Stimulated activated CD4-positive, alpha-beta T cell treated with anti-CD3 and anti-CD28 coated beads, TNF-alpha, amount 100 ng/mL, for 4 hours (primary cell): ENCODE measurements at regions not wholly inside any gene's neighbourhood (a gene's known extent, or its start where the extent isn't known, plus 50 kb on each side); places are given as distances from the start of the nearest gene placed in this dataset.
"Not testable (repeated sequence)": the region's sequence is repeated elsewhere in the genome, so short reads cannot be mapped to it uniquely, and the experiment has no call there.

Source experiments
- DNase-seq, 3 experiments: peaks; one replicate each; pipeline ENCODE4 v3.0.0-alpha.2; 2020; ENCODE audit warnings: low read depth in 3 of 3

DNA sequence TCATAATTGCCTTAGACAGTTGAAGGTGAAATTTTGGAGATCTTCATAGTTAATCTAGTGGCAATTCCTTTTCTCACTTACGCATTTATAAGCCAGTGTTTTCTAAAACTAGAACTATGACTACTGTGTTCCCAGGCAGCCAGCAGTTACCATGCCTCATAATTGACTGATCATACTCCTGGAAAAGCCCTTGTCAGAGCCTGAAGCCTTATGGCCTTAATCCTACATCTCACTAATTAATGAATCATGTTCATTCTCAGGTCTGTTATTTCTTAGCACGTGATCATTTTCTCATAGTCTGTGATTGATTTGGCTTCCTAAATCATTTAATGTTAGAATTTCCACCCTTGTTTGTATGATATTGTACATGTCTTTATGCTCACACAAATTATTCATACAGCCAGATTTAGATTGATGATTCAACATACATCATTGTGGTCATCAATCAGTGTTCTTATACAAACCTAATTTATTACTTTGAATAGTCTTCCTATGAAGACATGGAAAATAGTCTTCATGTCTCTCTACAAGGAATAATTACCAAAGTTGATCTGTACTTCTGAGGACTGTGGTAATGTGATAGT is 132.6 kb upstream of the ASCC3 start:
- no peak for DNase-seq

DNA sequence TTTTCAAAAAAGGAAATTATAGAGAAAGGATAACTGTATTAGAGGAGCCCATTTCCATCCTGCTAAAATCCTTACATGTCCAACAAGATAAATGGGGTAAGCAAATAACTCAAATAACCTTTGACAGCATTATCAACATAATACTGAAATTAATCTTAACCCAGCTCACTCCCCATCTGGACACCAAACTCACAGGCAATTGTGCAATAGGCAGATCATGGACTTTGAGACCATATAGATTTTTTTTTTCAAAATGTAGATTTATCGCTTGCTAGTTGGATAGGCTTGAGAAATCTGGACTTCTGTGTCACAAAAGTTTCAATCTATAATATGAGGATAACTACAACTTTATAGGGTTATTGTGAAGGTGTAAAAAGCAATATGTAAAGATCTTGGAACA is 134.4 kb upstream of the ASCC3 start:
- DNase-seq, result no peak

DNA sequence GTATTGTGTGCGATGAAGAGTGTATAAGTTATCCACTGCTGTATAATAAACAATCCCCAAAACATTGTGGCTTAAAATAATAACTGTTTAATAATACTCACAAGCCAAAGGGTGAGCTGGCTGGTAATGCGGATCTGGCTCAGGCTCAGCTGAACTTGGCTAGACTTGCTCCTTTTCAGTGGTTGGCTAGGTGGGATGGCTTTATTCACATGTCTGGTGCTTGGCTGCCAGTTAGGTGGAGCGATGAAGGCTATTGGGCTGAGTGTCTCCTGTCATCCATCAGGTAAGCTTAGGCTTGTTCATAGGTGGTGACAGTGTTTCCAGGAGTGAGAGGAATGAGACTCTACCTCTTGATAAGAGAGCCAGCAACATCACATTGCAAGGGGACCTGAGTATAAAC is 135.0 kb upstream of the ASCC3 start:
- DNase-seq, result no peak

DNA sequence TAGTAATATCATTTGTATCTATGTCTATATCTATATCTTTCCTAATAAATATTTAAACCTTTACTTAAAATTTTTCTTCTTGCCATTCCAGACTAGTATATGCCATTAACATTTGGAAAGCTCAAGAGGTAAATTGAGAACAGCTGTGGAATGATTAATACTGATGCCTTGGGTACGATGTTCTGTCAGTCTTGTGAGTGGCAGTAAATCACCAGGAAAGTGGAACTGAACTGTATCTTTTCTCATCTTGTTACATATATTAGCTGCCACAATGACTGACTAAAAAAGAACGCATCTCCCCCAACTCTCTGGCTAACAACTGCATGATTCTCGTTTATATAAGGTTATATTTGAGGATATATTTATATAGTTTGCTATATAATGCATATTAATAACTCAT is 137.0 kb upstream of the ASCC3 start:
- DNase-seq, result no peak

DNA sequence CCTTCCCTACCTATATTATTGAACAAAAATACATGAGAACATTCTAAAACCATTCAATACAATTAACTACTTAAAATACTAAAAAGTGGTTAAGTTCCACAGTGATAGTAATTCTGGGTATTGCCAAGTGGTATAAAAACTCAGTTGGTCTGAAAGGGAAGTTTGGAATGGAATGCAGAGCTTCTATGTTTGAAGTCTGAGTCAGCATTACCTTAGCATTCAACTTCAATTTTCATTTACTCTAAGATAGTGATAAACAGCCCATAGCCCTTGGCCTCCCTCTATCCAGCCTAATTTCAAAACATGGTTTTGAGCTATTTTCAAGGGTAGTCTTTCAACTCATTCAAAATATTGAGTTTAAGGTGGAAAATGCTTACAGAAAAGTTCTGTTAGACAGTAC is 140.4 kb upstream of the ASCC3 start:
- no peak for DNase-seq

DNA sequence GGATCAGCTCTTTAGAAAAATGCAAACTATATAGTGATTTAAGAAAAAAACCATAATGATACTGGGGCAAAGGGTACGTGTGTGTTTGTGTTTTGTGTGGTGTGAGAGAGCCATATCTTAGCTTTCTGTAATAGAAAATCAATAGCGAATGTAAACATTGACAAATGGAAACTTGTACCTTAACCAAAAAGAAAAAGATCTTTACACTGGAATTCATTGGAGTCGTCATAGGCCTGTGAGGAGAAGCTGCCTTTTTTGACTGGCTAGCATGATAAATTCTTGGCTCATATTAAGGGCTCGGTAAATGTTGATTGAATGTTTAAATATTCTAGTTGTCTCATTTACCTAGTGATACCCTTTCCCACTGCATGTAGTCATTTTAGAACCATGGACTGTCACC is 161.8 kb upstream of the ASCC3 start:
- DNase-seq, result no peak

DNA sequence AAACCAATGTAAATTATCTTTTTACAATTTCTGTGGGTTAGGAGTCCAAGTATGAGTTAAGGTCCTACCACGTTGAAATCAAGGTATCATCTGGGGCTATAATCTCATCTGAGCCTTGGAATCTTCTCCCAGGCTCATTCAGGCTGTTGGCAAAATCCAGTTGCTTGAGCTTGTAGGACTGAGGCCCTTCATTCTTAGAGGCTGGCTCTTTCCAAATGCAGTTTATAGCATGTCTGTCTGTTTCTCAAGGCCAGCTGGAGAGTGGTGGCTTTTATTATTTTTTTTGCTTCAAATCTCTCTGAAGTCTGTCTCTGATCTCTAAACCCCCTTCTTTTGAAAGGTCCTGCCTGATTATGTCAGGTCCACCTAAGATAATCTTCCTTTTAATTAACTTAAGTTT is 177.2 kb upstream of the ASCC3 start:
- DNase-seq, result no peak

DNA sequence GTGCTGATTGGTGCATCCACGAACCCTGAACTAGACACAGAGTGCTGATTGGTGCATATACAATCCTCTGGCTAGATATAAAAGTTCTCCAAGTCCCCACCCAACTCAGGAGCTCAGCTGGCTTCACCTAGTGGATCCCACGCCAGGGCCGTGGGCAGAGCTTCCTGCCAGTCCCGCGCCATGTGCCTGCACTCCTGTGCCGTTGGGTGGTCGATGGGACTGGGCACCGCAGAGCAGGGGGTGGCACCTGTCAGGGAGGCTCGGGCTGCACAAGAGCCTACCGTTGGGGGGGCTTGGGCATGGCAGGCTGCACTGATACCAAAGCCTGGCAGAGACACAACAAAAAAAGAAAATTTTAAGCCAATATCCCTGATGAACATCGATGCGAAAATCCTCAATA is 185.4 kb upstream of the ASCC3 start:
- DNase-seq, result no peak

DNA sequence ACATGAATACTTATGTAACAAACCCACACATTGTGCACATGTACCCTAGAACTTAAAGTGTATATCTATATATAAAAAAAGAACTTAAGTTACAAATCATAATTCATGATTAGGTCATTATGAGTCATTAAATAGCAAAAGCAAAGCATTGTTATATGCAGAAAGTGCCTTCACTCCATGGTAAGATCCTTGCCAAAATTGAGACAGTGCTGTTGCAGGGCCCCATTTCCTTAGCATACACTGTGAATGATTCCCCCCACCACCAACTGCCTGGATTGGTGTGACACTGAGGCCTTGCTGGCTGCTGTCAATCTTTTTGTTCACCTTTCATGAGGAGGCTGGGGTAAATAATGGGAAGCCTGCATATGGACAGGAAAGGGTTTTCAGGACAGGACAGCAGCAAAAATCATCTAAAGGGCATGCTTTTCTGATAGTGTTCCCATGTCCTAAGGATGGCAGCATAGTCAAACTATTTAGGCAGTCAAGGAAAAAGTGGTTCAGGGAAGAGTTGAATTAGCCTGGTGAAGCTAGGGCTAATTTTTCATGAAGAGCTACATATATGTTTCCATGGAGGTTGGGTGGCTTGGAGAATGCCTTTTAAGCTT is 188.2 kb upstream of the ASCC3 start:
- no peak for DNase-seq

DNA sequence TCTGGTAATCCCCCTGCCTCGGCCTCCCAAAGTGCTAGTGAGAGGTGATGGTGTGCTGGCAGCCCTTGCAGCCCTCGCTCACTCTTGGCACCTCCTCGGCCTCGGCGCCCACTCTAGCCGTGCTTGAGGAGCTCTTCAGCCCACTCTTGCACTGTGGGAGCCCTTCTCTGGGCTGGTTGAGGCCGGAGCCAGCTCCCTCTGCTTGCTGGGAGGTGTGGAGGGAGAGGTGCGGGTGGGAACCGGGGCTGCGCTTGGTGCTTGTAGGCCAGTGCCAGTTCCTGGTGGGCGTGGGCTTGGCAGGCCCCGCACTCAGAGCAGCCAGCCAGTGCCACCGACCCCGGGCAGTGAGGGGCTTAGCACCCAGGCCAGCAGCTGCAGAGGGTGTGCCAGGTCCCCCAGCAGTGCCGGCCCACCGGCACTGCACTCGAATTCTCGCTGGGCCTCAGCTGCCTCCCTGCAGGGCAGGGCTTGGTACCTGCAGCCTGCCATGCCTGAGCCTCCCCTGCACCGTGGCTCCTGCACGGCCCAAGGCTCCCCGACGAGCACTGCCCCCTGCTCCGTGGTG is 189.0 kb upstream of the ASCC3 start:
- no peak for DNase-seq

DNA sequence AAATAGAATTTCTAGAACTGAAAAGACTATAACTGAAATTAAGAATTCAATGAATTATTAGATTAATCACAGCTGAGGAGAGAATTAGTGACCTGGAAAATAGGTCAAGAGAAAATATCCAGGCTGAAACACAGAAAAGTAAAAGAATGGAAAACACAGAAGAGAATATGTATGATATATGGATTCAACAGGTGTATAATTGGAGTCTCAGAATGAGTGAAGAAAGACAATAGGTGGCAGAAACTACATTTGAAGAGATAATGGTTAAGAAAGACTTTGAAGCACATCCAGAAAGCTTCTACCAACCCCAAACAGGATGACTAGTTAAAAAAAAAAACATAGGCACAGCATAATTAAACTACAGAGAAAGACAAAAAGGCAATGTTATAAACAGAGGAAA is 196.2 kb upstream of the ASCC3 start:
- DNase-seq, result no peak

DNA sequence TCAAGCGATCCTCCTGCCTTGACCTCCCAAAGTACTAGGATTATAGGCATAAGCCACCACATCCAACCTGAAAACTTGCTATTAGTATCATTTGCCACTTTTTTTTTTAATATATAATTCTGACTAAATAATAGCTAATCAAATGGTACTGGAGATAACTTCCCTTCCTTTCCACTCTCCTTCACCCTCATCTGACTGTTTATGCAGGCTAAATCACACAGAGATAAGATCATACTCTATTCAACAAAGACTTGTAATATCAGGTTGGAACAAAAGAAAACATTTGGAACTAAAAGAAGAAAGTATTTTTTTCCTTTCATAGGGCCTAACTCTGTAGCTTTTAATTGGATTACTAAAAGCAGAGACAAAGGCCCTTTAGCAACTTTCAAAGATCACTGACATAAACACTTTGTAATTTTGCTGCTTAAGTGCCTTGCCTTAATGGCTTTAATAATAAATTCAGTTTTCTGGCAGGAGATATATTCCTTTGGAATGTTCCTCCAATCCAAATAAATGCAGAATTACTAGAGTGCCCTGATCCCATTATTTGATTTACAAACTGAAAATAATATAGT is 198.7 kb upstream of the ASCC3 start:
- no peak for DNase-seq

DNA sequence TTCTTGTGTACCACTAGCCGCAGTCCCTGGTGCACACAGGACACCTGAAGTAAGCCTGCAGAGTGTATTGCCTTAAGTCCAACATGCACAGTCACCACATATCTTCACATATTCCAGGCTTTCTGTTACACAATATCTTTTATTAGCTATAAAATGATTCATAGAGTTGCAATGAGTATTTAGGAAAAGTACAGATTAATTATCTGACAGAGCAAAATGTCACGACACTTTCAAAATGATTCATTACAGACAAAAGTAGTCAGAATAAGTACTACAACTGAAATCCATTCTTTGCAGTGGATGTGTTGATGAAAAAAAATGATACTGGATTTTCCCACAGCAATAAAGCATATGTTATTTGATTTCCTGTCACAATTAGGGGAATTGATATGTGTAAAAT is 199.5 kb upstream of the ASCC3 start:
- no peak for DNase-seq

DNA sequence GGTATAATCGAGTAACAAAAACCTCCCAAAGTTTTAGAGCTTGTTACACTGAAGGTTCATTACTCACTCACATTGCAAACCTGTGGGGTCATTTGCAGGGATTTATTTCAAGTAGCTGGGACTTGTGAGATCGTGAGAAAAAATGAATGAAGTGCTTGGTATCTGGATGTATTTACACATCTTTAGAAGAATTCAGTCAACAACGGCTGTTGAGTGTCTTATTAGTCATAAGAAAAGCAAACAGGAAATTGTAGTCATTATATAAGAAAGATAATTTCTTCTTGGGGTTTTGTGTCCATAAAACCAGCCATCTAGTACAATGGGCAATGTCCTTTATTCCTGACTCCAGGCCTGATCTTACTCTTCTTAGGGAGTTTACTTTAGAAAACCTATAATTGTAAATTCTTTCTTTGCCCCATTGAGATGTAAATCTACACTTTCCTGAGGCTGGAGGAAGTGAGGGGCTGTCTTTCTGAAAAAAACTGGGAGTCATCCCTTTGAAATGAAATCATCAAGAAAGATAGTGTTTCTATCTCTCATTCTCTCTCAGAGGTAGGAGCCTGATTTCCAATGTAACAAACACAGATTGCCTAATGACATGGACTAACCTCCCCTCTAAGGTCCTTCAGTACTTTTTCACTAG is 202.5 kb upstream of the ASCC3 start:
- no peak for DNase-seq

DNA sequence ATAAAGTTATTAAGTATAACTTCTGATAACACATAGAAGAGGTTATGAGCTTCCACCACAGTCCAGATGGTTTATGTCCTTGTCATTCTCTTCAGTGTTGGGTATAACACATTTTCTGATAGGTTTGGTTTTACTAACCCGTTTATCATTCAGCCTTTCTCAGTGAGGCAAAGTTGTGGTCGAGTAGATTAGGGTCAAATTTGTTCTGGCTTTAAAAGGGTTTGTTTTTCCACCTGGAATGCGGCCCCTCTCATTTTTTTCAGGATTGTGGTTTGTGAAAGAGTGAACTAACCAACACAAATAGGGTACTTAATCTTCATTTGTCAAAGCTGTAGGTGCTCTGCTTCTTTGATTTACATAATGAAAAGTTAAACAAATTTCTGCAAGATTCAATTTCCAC is 204.2 kb upstream of the ASCC3 start:
- no peak for DNase-seq

DNA sequence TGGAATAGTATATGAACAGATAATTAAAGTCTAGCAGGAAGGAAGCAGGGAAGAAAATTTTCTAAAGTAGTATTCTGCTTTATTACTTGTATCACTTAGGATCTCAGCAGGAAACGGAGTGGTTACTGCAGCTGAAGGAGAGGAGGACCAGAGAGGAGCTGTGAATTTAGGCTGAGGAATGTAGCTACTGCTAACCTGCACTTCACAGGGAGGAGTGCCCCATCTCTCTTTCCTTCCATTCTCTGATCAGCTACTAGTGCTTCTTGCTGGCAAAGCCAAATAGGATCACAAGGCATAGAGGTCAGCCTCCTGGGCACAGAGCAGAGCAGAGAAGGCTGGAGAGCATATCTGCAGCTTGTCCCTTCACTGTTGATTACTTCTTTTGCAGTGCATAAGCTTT is 205.3 kb upstream of the ASCC3 start:
- no peak for DNase-seq

DNA sequence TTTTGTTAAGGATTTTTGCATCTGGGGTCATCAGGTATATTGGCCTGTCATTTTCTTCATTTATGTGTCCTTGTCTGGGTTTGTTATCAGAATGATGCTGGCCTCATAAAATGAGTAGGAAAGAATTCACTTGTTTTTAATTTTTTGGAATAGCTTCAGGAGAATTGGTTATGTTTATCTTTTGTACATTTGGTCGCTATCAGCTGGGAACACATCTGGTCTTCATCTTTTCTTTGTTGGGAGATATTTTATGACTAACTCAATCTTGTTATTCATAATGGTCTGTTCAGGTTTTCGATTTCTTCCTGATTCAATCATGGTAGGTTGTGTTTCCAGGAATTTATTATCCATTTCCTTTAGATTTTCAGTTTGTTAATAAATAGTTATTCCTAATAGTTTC is 207.5 kb upstream of the ASCC3 start:
- no peak for DNase-seq

DNA sequence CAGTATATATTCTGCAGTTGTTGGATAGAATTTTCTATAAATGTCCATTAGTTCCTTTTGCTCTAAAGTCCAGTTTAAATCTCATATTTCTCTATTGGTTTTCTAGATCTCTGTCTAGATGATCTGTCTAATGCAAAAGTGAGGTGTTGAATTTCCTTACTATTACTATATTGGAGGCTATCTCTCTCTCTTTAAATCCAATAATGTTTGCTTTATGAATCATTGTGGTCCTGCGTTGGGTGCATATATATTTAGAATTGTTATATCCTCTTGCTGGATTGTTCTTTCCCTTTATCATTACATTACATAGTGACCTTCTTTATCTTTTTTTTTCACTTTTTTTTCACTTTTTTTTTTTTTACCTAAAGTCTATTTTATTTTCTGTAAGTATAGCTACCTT is 208.5 kb upstream of the ASCC3 start:
- no peak for DNase-seq

DNA sequence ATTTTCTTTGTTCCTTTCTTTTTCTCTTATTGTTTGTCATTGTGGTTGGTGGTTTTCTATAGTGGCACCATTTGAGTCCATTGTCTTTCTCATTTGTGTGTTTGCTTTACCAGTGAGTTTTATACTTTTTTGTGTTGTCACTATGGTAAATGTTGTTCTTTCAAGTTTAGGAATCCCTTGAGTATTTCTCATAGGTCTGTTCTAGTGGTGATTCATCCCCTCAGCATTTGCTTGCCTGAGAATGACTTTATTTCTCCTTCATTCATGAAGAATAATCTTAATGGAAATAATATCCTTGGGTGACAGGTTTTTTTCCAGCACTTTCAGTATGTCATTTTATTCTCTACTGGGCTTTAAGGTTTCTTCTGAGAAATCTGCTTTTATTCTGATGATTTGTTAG is 209.2 kb upstream of the ASCC3 start:
- no peak for DNase-seq

DNA sequence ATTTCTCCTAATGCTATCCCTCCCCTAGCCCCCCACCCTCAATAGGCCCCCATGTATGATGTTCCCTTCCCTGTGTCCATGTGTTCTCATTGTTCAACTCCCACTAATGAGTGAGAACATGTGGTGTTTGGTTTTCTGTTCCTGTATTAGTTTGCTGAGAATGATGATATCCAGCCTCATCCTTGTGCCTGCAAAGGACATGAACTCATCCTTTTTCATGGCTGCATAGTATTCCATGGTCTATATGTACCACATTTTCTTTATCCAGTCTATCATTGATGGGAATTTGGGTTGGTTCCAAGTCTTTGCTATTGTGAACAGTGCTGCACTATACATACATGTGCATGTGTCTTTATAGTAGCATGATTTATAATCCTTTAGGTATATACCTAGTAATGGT is 217.5 kb upstream of the ASCC3 start:
- DNase-seq, result not testable (repeated sequence)

DNA sequence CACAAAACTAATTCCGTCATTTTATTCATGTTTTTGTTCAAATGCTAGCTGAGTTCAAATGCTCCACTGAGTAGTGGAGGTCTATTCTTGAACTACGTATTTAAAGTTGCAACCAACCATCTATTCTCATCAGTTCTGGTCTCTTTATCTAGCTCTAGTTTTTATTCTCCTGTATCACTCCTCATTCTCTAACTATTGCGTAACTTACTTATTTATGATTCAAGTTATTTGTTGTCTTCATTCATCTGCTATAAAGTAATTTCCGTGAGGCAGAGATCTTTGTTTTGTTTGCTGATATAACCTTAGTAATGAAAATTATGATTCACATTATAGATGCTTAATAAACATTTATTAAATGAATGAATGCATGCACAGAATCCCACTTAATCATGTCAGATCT is 221.6 kb upstream of the ASCC3 start:
- DNase-seq, result no peak

DNA sequence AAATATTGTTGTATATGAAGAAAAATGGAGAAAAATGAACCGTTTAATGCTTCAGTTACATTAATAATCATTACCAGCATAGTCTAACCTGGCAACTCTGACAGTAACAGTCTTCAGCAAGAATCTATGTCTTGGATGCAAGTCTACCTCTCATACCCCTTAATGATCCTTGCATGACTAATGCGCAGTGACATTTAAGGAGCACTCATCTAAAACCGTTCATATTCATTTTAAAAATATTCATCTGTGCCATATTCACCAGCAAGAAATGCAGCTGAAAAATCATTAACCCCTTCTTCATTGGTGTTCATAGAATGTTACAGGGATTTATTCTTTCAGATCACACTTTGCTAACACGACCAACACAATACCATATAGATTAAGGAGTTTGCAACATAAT is 227.2 kb upstream of the ASCC3 start:
- no peak for DNase-seq

DNA sequence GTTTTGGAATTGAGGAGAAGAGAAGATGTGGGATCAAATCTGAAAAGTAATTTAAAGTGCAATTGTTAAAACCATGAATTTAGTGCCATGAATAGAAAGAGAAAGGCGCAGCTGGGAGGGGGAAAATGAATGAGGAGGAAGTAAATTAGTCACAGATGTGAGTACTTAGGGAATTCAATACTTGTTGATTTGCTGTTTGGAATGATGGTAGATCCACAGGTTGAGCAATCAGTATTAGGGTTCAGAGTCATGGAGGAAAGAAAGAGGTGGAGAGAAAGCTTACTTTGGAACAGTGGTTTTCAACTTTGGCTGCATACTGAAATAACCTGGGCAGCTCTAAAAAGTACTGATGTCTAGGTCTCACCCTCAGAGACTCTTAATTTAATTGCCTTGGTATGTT is 229.7 kb upstream of the ASCC3 start:
- DNase-seq, result no peak
